ENCODE measurements at regions not wholly inside any gene's neighbourhood (a gene's known extent, or its start where the extent isn't known, plus 50 kb on each side); places are given as distances from the start of the nearest gene placed in this dataset.

DNA sequence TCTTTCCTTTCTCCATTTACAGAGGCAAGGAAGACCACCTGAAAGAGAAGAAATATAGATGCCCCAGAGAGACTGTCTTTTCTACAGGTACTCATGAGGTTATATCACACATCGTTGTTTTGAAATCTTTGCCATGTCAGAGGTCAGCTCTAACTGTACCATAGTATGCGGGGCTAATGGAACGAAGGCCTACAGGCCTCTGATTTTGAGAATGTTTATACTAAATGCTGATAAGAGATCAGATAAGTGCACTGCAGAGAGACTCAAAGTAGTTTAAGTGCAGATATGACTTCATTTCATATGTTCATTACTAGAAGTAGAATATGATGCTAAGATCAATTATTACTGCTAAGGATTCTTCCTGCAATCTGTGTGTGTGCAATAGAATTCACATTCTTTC lies 1005.0 kb downstream of the GALC start:
- H4K20me1 ChIP-seq (replicated peaks; ENCODE audit: insufficient read depth): no peaks in the 10 kb centered on the region
- no peaks in the 10 kb centered on the region for H3K27me3 ChIP-seq (ENCODE audit: insufficient read depth)
- H3K27me3 Mint-ChIP-seq (ENCODE audit: insufficient read depth, low read depth, poor library complexity): no peaks in the 10 kb centered on the region
- ATAC-seq: no peak
- no peaks in the 10 kb centered on the region for H3K4me1 ChIP-seq (ENCODE audit: insufficient read depth)
- no peaks in the 10 kb centered on the region for H3K36me3 ChIP-seq (ENCODE audit: insufficient read depth)
- H2AFZ ChIP-seq: no peak overlapping the region
- TF ChIP-seq EZH2 (IDR thresholded peaks at IDR 0.05; ENCODE audit: low read depth, unreplicated experiment) (no peak), CREB1 (CRISPR knock-in tag; IDR thresholded peaks at IDR 0.05; ENCODE audit: low read depth) (no peak), ZNF331 (CRISPR knock-in tag; IDR thresholded peaks at IDR 0.05; ENCODE audit: low read depth) (no peak), POLR2AphosphoS5 (IDR thresholded peaks at IDR 0.05; ENCODE audit: low read depth) (no peak), JUNB (IDR thresholded peaks at IDR 0.05; ENCODE audit: unreplicated experiment) (no peak), EZH2phosphoT487 (IDR thresholded peaks at IDR 0.05; ENCODE audit: unreplicated experiment) (no peak), STAT1 (IDR thresholded peaks at IDR 0.05; ENCODE audit: unreplicated experiment) (no peak)
- TF ChIP-seq, protein P1, sequence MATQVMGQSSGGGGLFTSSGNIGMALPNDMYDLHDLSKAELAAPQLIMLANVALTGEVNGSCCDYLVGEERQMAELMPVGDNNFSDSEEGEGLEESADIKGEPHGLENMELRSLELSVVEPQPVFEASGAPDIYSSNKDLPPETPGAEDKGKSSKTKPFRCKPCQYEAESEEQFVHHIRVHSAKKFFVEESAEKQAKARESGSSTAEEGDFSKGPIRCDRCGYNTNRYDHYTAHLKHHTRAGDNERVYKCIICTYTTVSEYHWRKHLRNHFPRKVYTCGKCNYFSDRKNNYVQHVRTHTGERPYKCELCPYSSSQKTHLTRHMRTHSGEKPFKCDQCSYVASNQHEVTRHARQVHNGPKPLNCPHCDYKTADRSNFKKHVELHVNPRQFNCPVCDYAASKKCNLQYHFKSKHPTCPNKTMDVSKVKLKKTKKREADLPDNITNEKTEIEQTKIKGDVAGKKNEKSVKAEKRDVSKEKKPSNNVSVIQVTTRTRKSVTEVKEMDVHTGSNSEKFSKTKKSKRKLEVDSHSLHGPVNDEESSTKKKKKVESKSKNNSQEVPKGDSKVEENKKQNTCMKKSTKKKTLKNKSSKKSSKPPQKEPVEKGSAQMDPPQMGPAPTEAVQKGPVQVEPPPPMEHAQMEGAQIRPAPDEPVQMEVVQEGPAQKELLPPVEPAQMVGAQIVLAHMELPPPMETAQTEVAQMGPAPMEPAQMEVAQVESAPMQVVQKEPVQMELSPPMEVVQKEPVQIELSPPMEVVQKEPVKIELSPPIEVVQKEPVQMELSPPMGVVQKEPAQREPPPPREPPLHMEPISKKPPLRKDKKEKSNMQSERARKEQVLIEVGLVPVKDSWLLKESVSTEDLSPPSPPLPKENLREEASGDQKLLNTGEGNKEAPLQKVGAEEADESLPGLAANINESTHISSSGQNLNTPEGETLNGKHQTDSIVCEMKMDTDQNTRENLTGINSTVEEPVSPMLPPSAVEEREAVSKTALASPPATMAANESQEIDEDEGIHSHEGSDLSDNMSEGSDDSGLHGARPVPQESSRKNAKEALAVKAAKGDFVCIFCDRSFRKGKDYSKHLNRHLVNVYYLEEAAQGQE (IDR thresholded peaks at IDR 0.05; ENCODE audit: unreplicated experiment): no peak
- TF ChIP-seq, protein P2, sequence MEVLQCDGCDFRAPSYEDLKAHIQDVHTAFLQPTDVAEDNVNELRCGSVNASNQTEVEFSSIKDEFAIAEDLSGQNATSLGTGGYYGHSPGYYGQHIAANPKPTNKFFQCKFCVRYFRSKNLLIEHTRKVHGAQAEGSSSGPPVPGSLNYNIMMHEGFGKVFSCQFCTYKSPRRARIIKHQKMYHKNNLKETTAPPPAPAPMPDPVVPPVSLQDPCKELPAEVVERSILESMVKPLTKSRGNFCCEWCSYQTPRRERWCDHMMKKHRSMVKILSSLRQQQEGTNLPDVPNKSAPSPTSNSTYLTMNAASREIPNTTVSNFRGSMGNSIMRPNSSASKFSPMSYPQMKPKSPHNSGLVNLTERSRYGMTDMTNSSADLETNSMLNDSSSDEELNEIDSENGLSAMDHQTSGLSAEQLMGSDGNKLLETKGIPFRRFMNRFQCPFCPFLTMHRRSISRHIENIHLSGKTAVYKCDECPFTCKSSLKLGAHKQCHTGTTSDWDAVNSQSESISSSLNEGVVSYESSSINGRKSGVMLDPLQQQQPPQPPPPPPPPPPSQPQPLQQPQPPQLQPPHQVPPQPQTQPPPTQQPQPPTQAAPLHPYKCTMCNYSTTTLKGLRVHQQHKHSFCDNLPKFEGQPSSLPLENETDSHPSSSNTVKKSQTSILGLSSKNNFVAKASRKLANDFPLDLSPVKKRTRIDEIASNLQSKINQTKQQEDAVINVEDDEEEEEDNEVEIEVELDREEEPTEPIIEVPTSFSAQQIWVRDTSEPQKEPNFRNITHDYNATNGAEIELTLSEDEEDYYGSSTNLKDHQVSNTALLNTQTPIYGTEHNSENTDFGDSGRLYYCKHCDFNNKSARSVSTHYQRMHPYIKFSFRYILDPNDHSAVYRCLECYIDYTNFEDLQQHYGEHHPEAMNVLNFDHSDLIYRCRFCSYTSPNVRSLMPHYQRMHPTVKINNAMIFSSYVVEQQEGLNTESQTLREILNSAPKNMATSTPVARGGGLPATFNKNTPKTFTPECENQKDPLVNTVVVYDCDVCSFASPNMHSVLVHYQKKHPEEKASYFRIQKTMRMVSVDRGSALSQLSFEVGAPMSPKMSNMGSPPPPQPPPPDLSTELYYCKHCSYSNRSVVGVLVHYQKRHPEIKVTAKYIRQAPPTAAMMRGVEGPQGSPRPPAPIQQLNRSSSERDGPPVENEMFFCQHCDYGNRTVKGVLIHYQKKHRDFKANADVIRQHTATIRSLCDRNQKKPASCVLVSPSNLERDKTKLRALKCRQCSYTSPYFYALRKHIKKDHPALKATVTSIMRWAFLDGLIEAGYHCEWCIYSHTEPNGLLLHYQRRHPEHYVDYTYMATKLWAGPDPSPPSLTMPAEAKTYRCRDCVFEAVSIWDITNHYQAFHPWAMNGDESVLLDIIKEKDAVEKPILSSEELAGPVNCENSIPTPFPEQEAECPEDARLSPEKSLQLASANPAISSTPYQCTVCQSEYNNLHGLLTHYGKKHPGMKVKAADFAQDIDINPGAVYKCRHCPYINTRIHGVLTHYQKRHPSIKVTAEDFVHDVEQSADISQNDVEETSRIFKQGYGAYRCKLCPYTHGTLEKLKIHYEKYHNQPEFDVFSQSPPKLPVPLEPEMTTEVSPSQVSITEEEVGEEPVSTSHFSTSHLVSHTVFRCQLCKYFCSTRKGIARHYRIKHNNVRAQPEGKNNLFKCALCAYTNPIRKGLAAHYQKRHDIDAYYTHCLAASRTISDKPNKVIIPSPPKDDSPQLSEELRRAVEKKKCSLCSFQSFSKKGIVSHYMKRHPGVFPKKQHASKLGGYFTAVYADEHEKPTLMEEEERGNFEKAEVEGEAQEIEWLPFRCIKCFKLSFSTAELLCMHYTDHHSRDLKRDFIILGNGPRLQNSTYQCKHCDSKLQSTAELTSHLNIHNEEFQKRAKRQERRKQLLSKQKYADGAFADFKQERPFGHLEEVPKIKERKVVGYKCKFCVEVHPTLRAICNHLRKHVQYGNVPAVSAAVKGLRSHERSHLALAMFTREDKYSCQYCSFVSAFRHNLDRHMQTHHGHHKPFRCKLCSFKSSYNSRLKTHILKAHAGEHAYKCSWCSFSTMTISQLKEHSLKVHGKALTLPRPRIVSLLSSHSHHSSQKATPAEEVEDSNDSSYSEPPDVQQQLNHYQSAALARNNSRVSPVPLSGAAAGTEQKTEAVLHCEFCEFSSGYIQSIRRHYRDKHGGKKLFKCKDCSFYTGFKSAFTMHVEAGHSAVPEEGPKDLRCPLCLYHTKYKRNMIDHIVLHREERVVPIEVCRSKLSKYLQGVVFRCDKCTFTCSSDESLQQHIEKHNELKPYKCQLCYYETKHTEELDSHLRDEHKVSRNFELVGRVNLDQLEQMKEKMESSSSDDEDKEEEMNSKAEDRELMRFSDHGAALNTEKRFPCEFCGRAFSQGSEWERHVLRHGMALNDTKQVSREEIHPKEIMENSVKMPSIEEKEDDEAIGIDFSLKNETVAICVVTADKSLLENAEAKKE (CRISPR knock-in tag; IDR thresholded peaks at IDR 0.05): no peak
- TF ChIP-seq, protein P3, sequence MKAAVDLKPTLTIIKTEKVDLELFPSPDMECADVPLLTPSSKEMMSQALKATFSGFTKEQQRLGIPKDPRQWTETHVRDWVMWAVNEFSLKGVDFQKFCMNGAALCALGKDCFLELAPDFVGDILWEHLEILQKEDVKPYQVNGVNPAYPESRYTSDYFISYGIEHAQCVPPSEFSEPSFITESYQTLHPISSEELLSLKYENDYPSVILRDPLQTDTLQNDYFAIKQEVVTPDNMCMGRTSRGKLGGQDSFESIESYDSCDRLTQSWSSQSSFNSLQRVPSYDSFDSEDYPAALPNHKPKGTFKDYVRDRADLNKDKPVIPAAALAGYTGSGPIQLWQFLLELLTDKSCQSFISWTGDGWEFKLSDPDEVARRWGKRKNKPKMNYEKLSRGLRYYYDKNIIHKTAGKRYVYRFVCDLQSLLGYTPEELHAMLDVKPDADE (IDR thresholded peaks at IDR 0.05): no peak
- TF ChIP-seq, protein P4, sequence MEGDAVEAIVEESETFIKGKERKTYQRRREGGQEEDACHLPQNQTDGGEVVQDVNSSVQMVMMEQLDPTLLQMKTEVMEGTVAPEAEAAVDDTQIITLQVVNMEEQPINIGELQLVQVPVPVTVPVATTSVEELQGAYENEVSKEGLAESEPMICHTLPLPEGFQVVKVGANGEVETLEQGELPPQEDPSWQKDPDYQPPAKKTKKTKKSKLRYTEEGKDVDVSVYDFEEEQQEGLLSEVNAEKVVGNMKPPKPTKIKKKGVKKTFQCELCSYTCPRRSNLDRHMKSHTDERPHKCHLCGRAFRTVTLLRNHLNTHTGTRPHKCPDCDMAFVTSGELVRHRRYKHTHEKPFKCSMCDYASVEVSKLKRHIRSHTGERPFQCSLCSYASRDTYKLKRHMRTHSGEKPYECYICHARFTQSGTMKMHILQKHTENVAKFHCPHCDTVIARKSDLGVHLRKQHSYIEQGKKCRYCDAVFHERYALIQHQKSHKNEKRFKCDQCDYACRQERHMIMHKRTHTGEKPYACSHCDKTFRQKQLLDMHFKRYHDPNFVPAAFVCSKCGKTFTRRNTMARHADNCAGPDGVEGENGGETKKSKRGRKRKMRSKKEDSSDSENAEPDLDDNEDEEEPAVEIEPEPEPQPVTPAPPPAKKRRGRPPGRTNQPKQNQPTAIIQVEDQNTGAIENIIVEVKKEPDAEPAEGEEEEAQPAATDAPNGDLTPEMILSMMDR (conservative IDR thresholded peaks at IDR 0.05; ENCODE audit: low read depth in 2 of 2): no peak
- H3K27ac Mint-ChIP-seq: no peak overlapping the region
- H3K9me2 ChIP-seq (ENCODE audit: insufficient read depth): no peaks in the 10 kb centered on the region
- H3K36me3 Mint-ChIP-seq (ENCODE audit: low read depth): no peaks in the 10 kb centered on the region
- no peaks in the 10 kb centered on the region for H3K4me1 Mint-ChIP-seq
- H3K9me3 Mint-ChIP-seq: no peaks in the 10 kb centered on the region; the same call in 2 of the 3 replicates
- no peaks in the 10 kb centered on the region for H3F3A ChIP-seq (replicated peaks; ENCODE audit: low read depth)
- no peak for DNase-seq (ENCODE audit: low spot score)
- no peak overlapping the region for H3K4me2 ChIP-seq
- H3K27ac ChIP-seq (ENCODE audit: low read depth): no peak overlapping the region
- no peak overlapping the region for H3K4me3 Mint-ChIP-seq
- no peaks in the 10 kb centered on the region for H3K79me2 ChIP-seq (replicated peaks; ENCODE audit: insufficient read depth)
- H3K4me3 ChIP-seq: no peak overlapping the region

All from GM23338 (cell line).